ENCODE measurements at regions not wholly inside any gene's neighbourhood (a gene's known extent, or its start where the extent isn't known, plus 50 kb on each side); places are given as distances from the start of the nearest gene placed in this dataset.
"Not testable (repeated sequence)": the region's sequence is repeated elsewhere in the genome, so short reads cannot be mapped to it uniquely, and the experiment has no call there.

GRCh38 chr12:72901685-72902084 is 629.5 kb downstream of the TRHDE start:
- FAIRE-seq (no peak), DNase-seq (ENCODE audit: low read depth, low spot score) (no peak)
- H3K4me3 ChIP-seq (ENCODE audit: control insufficient read depth in 2 of 3, extremely low read depth in 1 of 3, insufficient read depth in 2 of 3, low read depth in 1 of 3, low read length in 3 of 3), result no peak overlapping the region
- no peaks in the 10 kb centered on the region for H3K9me3 ChIP-seq (ENCODE audit: control insufficient read depth, low read depth, low read length)
- H2AFZ ChIP-seq (ENCODE audit: control insufficient read depth, low read length), result no peak overlapping the region
- dilution Hi-C loops (cut with MboI; ENCODE audit: extremely low pct_ligation_motif_present, low sequenced_read_pairs), result no loop called here
- H3K36me3 ChIP-seq (ENCODE audit: control insufficient read depth in 2 of 2, extremely low read depth in 1 of 2, insufficient read depth in 2 of 2, low read length in 2 of 2), result no peaks in the 10 kb centered on the region
- H3K79me2 ChIP-seq (ENCODE audit: control insufficient read depth, insufficient read depth, low read length), result no peaks in the 10 kb centered on the region
- no peak overlapping the region for H3K4me2 ChIP-seq (ENCODE audit: control insufficient read depth, extremely low read depth, insufficient read depth, low read depth, low read length)
- H3K27me3 ChIP-seq (ENCODE audit: control insufficient read depth, extremely low read depth, insufficient read depth, low read length), result no peaks in the 10 kb centered on the region
- H4K20me1 ChIP-seq (ENCODE audit: control insufficient read depth, extremely low read depth, insufficient read depth, low read length), result no peaks in the 10 kb centered on the region
- TF ChIP-seq EZH2 (IDR thresholded peaks at IDR 0.05; ENCODE audit: low read length) (no peak), CTCF (optimal IDR thresholded peaks at IDR 0.05 in 1 of 3, IDR thresholded peaks at IDR 0.05 in 1 of 3, conservative IDR thresholded peaks at IDR 0.05 in 1 of 3; ENCODE audit: extremely low read depth in 1 of 3, insufficient read depth in 2 of 3, low read length in 3 of 3) (no peak)
- no peak overlapping the region for H3K27ac ChIP-seq (ENCODE audit: control insufficient read depth, insufficient read depth, low read length)
- H3K9me1 ChIP-seq (ENCODE audit: control insufficient read depth, extremely low read depth, insufficient read depth, low read length), result no peaks in the 10 kb centered on the region
- H3K9ac ChIP-seq (ENCODE audit: control insufficient read depth, extremely low read depth, insufficient read depth, low read length), result no peak overlapping the region
- no peaks in the 10 kb centered on the region for H3K4me1 ChIP-seq (ENCODE audit: control insufficient read depth, extremely low read depth, insufficient read depth, low read length)

GRCh38 chr12:72925716-72926115 is 653.5 kb downstream of the TRHDE start:
- no peak overlapping the region for H2AFZ ChIP-seq (ENCODE audit: control insufficient read depth, low read length)
- dilution Hi-C loops (cut with MboI; ENCODE audit: extremely low pct_ligation_motif_present, low sequenced_read_pairs), result no loop called here
- no peak overlapping the region for H3K4me3 ChIP-seq (ENCODE audit: control insufficient read depth in 2 of 3, extremely low read depth in 1 of 3, insufficient read depth in 2 of 3, low read depth in 1 of 3, low read length in 3 of 3)

GRCh38 chr12:72931838-72932237 is 659.7 kb downstream of the TRHDE start:
- DNase-seq (ENCODE audit: low read depth, low spot score); H3K4me3 ChIP-seq (ENCODE audit: control insufficient read depth in 2 of 3, extremely low read depth in 1 of 3, insufficient read depth in 2 of 3, low read depth in 1 of 3, low read length in 3 of 3); dilution Hi-C loops (cut with MboI; ENCODE audit: extremely low pct_ligation_motif_present, low sequenced_read_pairs); H3K79me2 ChIP-seq (ENCODE audit: control insufficient read depth, insufficient read depth, low read length); H3K4me1 ChIP-seq (ENCODE audit: control insufficient read depth, extremely low read depth, insufficient read depth, low read length); H3K4me2 ChIP-seq (ENCODE audit: control insufficient read depth, extremely low read depth, insufficient read depth, low read depth, low read length); H3K27me3 ChIP-seq (ENCODE audit: control insufficient read depth, extremely low read depth, insufficient read depth, low read length); H3K27ac ChIP-seq (ENCODE audit: control insufficient read depth, insufficient read depth, low read length); H2AFZ ChIP-seq (ENCODE audit: control insufficient read depth, low read length); FAIRE-seq; H3K36me3 ChIP-seq (ENCODE audit: control insufficient read depth in 2 of 2, extremely low read depth in 1 of 2, insufficient read depth in 2 of 2, low read length in 2 of 2); H4K20me1 ChIP-seq (ENCODE audit: control insufficient read depth, extremely low read depth, insufficient read depth, low read length); H3K9me3 ChIP-seq (ENCODE audit: control insufficient read depth, low read depth, low read length); H3K9me1 ChIP-seq (ENCODE audit: control insufficient read depth, extremely low read depth, insufficient read depth, low read length); H3K9ac ChIP-seq (ENCODE audit: control insufficient read depth, extremely low read depth, insufficient read depth, low read length): not testable (repeated sequence)

More at GRCh38 chr12:72925716-72926115, 653.5 kb downstream of the TRHDE start:
- no peaks in the 10 kb centered on the region for H3K36me3 ChIP-seq (ENCODE audit: control insufficient read depth in 2 of 2, extremely low read depth in 1 of 2, insufficient read depth in 2 of 2, low read length in 2 of 2)
- no peaks in the 10 kb centered on the region for H3K9me1 ChIP-seq (ENCODE audit: control insufficient read depth, extremely low read depth, insufficient read depth, low read length)
- no peak overlapping the region for H3K4me2 ChIP-seq (ENCODE audit: control insufficient read depth, extremely low read depth, insufficient read depth, low read depth, low read length)
- no peaks in the 10 kb centered on the region for H3K27me3 ChIP-seq (ENCODE audit: control insufficient read depth, extremely low read depth, insufficient read depth, low read length)
- H3K27ac ChIP-seq (ENCODE audit: control insufficient read depth, insufficient read depth, low read length), result no peak overlapping the region
- H3K79me2 ChIP-seq (ENCODE audit: control insufficient read depth, insufficient read depth, low read length), result no peaks in the 10 kb centered on the region
- H3K4me1 ChIP-seq (ENCODE audit: control insufficient read depth, extremely low read depth, insufficient read depth, low read length), result no peaks in the 10 kb centered on the region
- H3K9ac ChIP-seq (ENCODE audit: control insufficient read depth, extremely low read depth, insufficient read depth, low read length), result no peak overlapping the region
- no peak for TF ChIP-seq CTCF (optimal IDR thresholded peaks at IDR 0.05 in 1 of 3, IDR thresholded peaks at IDR 0.05 in 1 of 3, conservative IDR thresholded peaks at IDR 0.05 in 1 of 3; ENCODE audit: extremely low read depth in 1 of 3, insufficient read depth in 2 of 3, low read length in 3 of 3)
- TF ChIP-seq EZH2 (IDR thresholded peaks at IDR 0.05; ENCODE audit: low read length), result no peak
- no peaks in the 10 kb centered on the region for H4K20me1 ChIP-seq (ENCODE audit: control insufficient read depth, extremely low read depth, insufficient read depth, low read length)
- FAIRE-seq (no peak), DNase-seq (ENCODE audit: low read depth, low spot score) (no peak)
- H3K9me3 ChIP-seq (ENCODE audit: control insufficient read depth, low read depth, low read length), result no peaks in the 10 kb centered on the region

Measured in keratinocyte (primary cell).